ENCODE measurements at regions not wholly inside any gene's neighbourhood (a gene's known extent, or its start where the extent isn't known, plus 50 kb on each side); places are given as distances from the start of the nearest gene placed in this dataset.

- no peaks in the 10 kb centered on the region for H3K79me2 ChIP-seq (ENCODE audit: low read depth)
- DNase-seq: no peak
- no TSS peak for BruUV-seq (replicated peaks)
These were observed 830.2 kb upstream of the SORCS1 start for GRCh38 chr10:107994621-107995270.

GRCh38 chr10:107986571-107986970 is 822.1 kb upstream of the SORCS1 start:
- H3K27me3 ChIP-seq (ENCODE audit: insufficient read depth, low read depth): no peaks in the 10 kb centered on the region
- POLR2A ChIA-PET (ENCODE audit: unreplicated experiment): no interaction called here
- H3K79me2 ChIP-seq (ENCODE audit: low read depth): no peaks in the 10 kb centered on the region
- no peaks in the 10 kb centered on the region for H3F3A ChIP-seq (ENCODE audit: insufficient read depth, low read depth)
- DNase-seq: no peak
- TF ChIP-seq EZH2 (IDR thresholded peaks at IDR 0.05; ENCODE audit: low read depth) (no peak), CTCF (conservative IDR thresholded peaks at IDR 0.05) (no peak)
- H3K4me1 ChIP-seq (replicated peaks; ENCODE audit: insufficient read depth): no peaks in the 10 kb centered on the region
- no peak overlapping the region for H3K27ac ChIP-seq
- no peaks in the 10 kb centered on the region for H4K20me1 ChIP-seq (ENCODE audit: insufficient read depth)
- no peaks in the 10 kb centered on the region for H3K36me3 ChIP-seq (ENCODE audit: low read depth)
- intact Hi-C loops (cut with micrococcal nuclease; ENCODE audit: unreplicated experiment): no loop called here
- H2AFZ ChIP-seq: no peak overlapping the region
- no peaks in the 10 kb centered on the region for H3K9me2 ChIP-seq (ENCODE audit: insufficient read depth)
- no TSS peak for BruUV-seq (replicated peaks)
- H3K9me3 ChIP-seq (ENCODE audit: insufficient read depth, low read depth): no peaks in the 10 kb centered on the region
- no peak overlapping the region for H3K4me2 ChIP-seq
- CTCF ChIA-PET: no interaction called here
- no peak overlapping the region for H3K4me3 ChIP-seq

More at GRCh38 chr10:107994621-107995270, 830.2 kb upstream of the SORCS1 start:
- no peaks in the 10 kb centered on the region for H3K9me2 ChIP-seq (ENCODE audit: insufficient read depth)
- no peak overlapping the region for H3K4me2 ChIP-seq
- H3K9me3 ChIP-seq (ENCODE audit: insufficient read depth, low read depth): no peaks in the 10 kb centered on the region
- CTCF ChIA-PET: no interaction called here
- no peak overlapping the region for H3K27ac ChIP-seq
- H3K4me1 ChIP-seq (replicated peaks; ENCODE audit: insufficient read depth): no peaks in the 10 kb centered on the region
- H3F3A ChIP-seq (ENCODE audit: insufficient read depth, low read depth): no peaks in the 10 kb centered on the region
- H2AFZ ChIP-seq: no peak overlapping the region
- TF ChIP-seq EZH2 (IDR thresholded peaks at IDR 0.05; ENCODE audit: low read depth): no peak
- no peak for TF ChIP-seq CTCF (conservative IDR thresholded peaks at IDR 0.05)
- intact Hi-C loops (cut with micrococcal nuclease; ENCODE audit: unreplicated experiment): no loop called here
- POLR2A ChIA-PET (ENCODE audit: unreplicated experiment): no interaction called here
- H3K4me3 ChIP-seq: no peak overlapping the region
- no peaks in the 10 kb centered on the region for H3K27me3 ChIP-seq (ENCODE audit: insufficient read depth, low read depth)
- H3K36me3 ChIP-seq (ENCODE audit: low read depth): no peaks in the 10 kb centered on the region
- no peaks in the 10 kb centered on the region for H4K20me1 ChIP-seq (ENCODE audit: insufficient read depth)

GRCh38 chr10:107984581-107984980 is 820.1 kb upstream of the SORCS1 start:
- H3K4me3 ChIP-seq: no peak overlapping the region
- H3K27ac ChIP-seq: no peak overlapping the region
- no peaks in the 10 kb centered on the region for H3F3A ChIP-seq (ENCODE audit: insufficient read depth, low read depth)
- ChIA-PET POLR2A (ENCODE audit: unreplicated experiment) (no interaction called here), CTCF (no interaction called here)
- H2AFZ ChIP-seq: no peak overlapping the region
- no peaks in the 10 kb centered on the region for H3K27me3 ChIP-seq (ENCODE audit: insufficient read depth, low read depth)
- BruUV-seq (replicated peaks): no TSS peak
- no peaks in the 10 kb centered on the region for H4K20me1 ChIP-seq (ENCODE audit: insufficient read depth)
- no peak overlapping the region for H3K4me2 ChIP-seq
- H3K9me2 ChIP-seq (ENCODE audit: insufficient read depth): no peaks in the 10 kb centered on the region
- H3K36me3 ChIP-seq (ENCODE audit: low read depth): no peaks in the 10 kb centered on the region
- TF ChIP-seq CTCF (conservative IDR thresholded peaks at IDR 0.05): no peak
- no peak for TF ChIP-seq EZH2 (IDR thresholded peaks at IDR 0.05; ENCODE audit: low read depth)
- H3K9me3 ChIP-seq (ENCODE audit: insufficient read depth, low read depth): no peaks in the 10 kb centered on the region
- DNase-seq: no peak
- H3K79me2 ChIP-seq (ENCODE audit: low read depth): no peaks in the 10 kb centered on the region
- no peaks in the 10 kb centered on the region for H3K4me1 ChIP-seq (replicated peaks; ENCODE audit: insufficient read depth)
- intact Hi-C loops (cut with micrococcal nuclease; ENCODE audit: unreplicated experiment): no loop called here

Measured in PC-9 (cell line).